Activated T-helper 2 cell treated with anti-CD3 and anti-CD28 coated beads, Interferon-gamma antibody, Interleukin-2, Interleukin-4, amounts not matched to agents 10 μg/mL and 5 μg/mL and 100 μg/mL, durations not matched to agents 14 hours and 24 hours and 36 hours (primary cell): ENCODE measurements at regions not wholly inside any gene's neighbourhood (a gene's known extent, or its start where the extent isn't known, plus 50 kb on each side); places are given as distances from the start of the nearest gene placed in this dataset.
"Not testable (repeated sequence)": the region's sequence is repeated elsewhere in the genome, so short reads cannot be mapped to it uniquely, and the experiment has no call there.

ENCODE experiments used
- DNase-seq: peaks from one replicate; pipeline ENCODE4 v3.0.0; 2021; ENCODE audit warnings: low spot score
- H3K27ac Mint-ChIP-seq: one replicate; pipeline ENCODE4 v1.8.0; 2021; ENCODE audit warnings: mixed read lengths
- H3K27me3 Mint-ChIP-seq: one replicate; pipeline ENCODE4 v1.8.0; 2021; ENCODE audit warnings: low read depth, mixed read lengths
- H3K36me3 Mint-ChIP-seq: one replicate; pipeline ENCODE4 v1.8.0; 2021; ENCODE audit warnings: low read depth, mixed read lengths
- H3K4me1 Mint-ChIP-seq: one replicate; pipeline ENCODE4 v1.8.0; 2021; ENCODE audit warnings: low read depth, mixed read lengths
- H3K4me3 Mint-ChIP-seq: one replicate; pipeline ENCODE4 v1.8.0; 2021; ENCODE audit warnings: low read depth, mild to moderate bottlenecking, moderate library complexity, mixed read lengths
- H3K9me3 Mint-ChIP-seq: one replicate; pipeline ENCODE4 v1.8.0; 2021; ENCODE audit warnings: mixed read lengths
- intact Hi-C: fragments of 100-400 bp; cut with micrococcal nuclease; formaldehyde crosslinking; loops from one replicate; pipeline ENCODE4 v1.15.1; 2023

DNA sequence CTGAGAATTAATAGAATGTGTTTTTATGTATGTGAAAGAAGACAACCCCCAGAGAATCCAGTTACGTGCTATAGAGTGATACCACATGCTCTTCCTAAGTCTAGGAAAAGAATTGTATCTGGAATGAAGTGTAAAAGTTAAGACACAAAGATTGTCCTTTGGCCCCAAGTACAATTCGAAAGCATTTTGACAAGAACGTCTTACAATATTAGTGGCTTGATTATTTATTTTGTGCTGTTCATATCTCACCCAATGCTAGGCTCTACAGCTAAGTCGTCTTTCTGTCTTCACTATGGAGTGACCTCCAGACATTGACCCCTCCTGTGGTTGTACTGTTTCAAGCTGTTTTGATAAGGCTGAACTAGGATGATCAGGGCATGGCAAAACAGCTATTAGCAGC lies 345.7 kb upstream of the C2CD4B start:
- no peak for DNase-seq
- Mint-ChIP-seq H3K27me3 (peaks cover 24% of the 10 kb centered on the region), H3K36me3 (no peaks in the 10 kb centered on the region), H3K9me3 (no peaks in the 10 kb centered on the region), H3K27ac (no peak overlapping the region), H3K4me1 (no peaks in the 10 kb centered on the region), H3K4me3 (no peak overlapping the region)
- intact Hi-C loops, result no loop called here

DNA sequence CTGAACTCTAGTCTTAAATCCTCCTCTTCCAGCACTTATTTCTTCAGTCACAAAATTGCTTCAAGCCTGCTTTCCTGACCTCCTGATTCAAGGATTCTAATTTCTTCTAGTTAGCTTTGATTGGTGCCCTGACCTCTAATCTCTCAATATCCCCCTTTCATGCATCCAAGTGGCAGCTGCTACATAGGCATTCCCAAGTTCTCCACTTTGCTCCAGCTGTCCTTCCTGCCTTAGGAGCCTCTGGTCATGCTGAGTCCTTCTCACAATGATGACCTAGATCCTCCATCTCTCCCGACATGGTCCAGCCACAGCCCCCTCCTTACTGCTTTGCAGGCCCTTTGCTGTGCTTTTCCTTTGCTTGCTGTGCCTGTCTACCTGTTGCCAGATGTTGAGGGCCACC lies 347.8 kb upstream of the C2CD4B start:
- Mint-ChIP-seq H3K27me3 (peaks cover 33% of the 10 kb centered on the region), H3K9me3 (no peaks in the 10 kb centered on the region), H3K4me1 (no peaks in the 10 kb centered on the region), H3K36me3 (no peaks in the 10 kb centered on the region), H3K27ac (no peak overlapping the region), H3K4me3 (no peak overlapping the region)
- intact Hi-C loops, result no loop called here
- no peak for DNase-seq

DNA sequence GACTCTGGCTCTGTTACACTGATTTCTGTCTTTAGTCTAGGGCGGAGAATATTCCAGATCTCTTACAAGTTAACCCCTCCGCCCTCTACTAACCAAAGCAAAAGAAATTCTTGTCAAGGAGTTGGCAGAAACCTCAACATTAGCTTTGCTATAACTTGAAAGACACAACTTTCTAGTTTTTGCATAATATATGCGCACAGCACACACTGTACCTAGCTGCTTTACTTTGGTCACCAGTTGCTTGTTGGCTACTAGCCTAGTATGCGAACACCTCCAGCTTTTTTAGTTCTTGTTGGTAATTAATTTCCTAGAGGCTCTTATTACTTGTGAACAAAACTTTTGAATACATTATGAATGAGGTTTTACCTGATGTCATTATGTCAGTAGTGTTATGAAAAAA lies 348.8 kb upstream of the C2CD4B start:
- H3K4me1 Mint-ChIP-seq, result no peaks in the 10 kb centered on the region
- intact Hi-C loops, result no loop called here
- no peak overlapping the region for H3K27ac Mint-ChIP-seq
- H3K9me3 Mint-ChIP-seq, result no peaks in the 10 kb centered on the region
- H3K27me3 Mint-ChIP-seq, result peaks cover 33% of the 10 kb centered on the region
- H3K4me3 Mint-ChIP-seq, result no peak overlapping the region
- no peaks in the 10 kb centered on the region for H3K36me3 Mint-ChIP-seq
- DNase-seq, result no peak

DNA sequence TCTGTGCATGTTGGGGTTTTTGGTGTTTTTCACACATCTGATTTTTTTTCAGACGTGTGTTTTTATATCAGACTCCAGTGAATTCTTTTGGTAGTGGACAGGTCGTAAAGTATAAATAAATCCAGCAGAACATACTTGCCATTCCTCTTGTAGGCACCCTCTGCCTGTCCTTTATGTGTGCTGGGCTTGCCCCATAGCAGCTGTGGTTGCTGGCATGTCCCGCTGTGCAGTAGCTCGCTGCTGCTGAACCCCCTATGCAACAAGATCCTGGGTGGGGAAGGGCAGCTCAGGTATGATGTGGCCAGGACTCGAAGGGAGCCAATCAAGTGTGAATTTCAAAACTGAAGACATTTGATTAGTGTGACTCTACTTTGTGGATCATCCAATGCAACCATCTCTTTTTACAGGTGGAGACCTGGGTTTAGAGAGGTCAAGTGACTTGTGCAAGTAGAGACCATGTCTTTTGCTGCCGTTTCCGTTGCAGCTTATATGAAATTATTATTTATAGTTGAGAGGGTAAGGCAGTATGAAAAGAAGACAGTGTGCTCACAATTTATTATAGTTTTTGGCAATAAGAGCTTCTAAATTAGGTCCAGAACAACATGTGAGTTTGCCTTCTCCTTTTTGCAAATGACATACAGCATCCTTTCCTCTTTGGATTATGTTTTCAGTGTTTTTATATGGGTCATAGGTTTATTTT lies 350.8 kb upstream of the C2CD4B start:
- no peaks in the 10 kb centered on the region for H3K9me3 Mint-ChIP-seq
- intact Hi-C loops, result no loop called here
- H3K27me3 Mint-ChIP-seq, result peaks cover 36% of the 10 kb centered on the region

DNA sequence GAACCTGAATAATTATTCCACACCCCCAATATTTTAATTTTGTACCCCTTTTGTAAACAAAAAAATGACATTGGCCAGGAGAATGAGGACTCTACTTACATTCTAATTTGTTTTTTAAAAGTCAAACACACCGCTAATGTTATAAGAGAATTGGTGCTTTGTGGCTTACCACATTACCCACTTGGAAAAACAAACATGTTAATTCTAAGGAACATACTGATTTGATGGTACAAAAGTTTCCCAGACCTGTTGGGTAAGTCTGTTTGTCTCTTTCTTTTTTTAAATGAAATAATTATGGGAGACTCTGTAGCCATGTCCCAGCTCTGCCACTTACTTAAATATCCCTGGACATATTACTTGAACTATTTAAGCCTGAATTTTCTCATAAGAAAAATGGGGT lies 352.5 kb upstream of the C2CD4B start:
- Mint-ChIP-seq H3K9me3 (no peaks in the 10 kb centered on the region), H3K4me1 (peaks cover 5% of the 10 kb centered on the region), H3K27ac (no peak overlapping the region), H3K27me3 (peaks cover 42% of the 10 kb centered on the region), H3K4me3 (no peak overlapping the region), H3K36me3 (no peaks in the 10 kb centered on the region)
- DNase-seq, result no peak
- intact Hi-C loops, result no loop called here

More for the DNA sequence above, 350.8 kb upstream of the C2CD4B start:
- H3K4me1 Mint-ChIP-seq, result peaks cover 5% of the 10 kb centered on the region
- no peak overlapping the region for H3K27ac Mint-ChIP-seq
- no peaks in the 10 kb centered on the region for H3K36me3 Mint-ChIP-seq
- no peak for DNase-seq
- no peak overlapping the region for H3K4me3 Mint-ChIP-seq

DNA sequence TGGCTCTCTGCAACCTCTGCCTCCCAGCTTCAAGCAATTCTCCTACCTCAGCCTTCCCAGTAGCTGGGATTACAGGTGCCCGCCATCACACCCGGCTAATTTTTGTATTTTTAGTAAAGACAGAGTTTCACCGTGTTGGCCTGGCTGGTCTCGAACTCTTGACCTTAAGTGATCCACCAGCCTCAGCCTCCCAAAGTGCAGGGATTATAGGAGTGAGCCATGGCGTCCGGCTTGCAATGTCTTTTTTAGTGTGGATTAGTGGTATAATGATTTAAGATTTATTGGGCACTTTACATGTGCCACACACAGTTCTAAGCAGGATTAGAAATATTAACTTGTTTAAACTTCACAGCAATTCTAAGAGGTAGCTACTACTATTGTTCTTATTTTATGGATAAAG lies 353.6 kb upstream of the C2CD4B start:
- H3K4me3 Mint-ChIP-seq, H3K27ac Mint-ChIP-seq, intact Hi-C loops, H3K4me1 Mint-ChIP-seq, DNase-seq, H3K9me3 Mint-ChIP-seq, H3K36me3 Mint-ChIP-seq: not testable (repeated sequence)
- peaks cover 43% of the 10 kb centered on the region for H3K27me3 Mint-ChIP-seq

DNA sequence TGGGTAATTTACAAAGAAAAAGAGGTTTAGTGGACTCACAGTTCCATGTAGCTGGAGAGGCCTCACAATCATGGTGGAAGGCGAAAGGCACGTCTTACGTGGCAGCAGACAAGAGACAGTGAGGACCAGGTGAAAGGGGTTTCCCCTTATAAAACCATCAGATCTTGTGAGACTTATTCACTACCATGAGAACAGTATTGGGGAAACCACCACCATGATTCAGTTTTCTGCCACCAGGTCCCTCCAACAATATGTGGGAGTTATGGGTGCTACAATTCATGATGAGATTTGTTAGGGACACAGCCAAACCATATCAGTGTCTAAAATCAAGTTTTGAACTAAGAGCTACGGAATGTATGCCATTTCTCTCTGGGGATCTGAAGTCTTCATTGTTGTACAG lies 354.8 kb upstream of the C2CD4B start:
- Mint-ChIP-seq H3K36me3 (no peaks in the 10 kb centered on the region), H3K27me3 (peaks cover 36% of the 10 kb centered on the region), H3K9me3 (no peaks in the 10 kb centered on the region), H3K4me3 (no peak overlapping the region), H3K4me1 (peaks cover 5% of the 10 kb centered on the region), H3K27ac (no peak overlapping the region)
- intact Hi-C loops, result no loop called here
- DNase-seq, result no peak

DNA sequence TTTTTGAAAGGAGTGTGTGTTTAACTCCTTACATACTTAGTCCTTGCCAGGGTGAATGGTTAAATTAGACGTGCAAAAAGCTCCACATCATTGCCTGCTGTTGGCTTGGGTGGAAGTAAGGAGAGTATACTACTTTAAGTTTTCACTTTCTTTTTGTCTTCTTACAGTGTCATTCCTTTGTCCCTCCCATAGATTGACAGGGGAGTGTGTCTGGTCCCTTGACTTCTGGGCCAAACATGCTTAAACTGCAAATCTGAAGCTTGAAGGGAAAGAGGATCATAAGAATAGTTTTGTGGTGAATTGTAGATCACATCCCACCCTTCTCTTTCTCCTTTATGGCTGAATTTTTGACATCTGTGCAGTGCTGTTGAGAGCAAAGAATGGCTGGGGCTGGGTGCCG lies 355.8 kb upstream of the C2CD4B start:
- no peak for DNase-seq
- Mint-ChIP-seq H3K27ac (no peak overlapping the region), H3K36me3 (no peaks in the 10 kb centered on the region), H3K4me1 (peaks cover 5% of the 10 kb centered on the region), H3K9me3 (no peaks in the 10 kb centered on the region), H3K27me3 (peaks cover 29% of the 10 kb centered on the region), H3K4me3 (no peak overlapping the region)
- intact Hi-C loops, result no loop called here

DNA sequence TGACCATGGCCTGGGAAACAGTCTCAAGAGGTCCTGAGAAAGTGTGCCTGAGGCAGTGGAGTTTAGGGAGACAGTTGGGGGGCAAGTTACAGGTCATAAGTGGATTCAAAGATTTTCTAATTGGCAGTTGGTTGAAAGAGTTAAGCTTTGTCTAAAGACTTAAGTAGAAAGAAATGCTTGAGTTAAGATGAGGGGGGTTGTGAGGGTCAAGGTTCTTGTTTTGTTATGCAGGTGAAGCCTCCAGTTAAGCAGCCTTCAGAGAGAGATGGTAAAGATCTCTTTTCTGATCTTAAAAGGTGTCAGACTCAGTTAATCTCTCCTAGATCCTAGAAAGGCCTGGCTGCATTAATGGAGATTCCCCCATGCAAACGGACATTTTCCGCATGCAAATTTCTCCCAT lies 356.3 kb upstream of the C2CD4B start:
- Mint-ChIP-seq H3K9me3 (no peaks in the 10 kb centered on the region), H3K27ac (no peak overlapping the region), H3K27me3 (peaks cover 29% of the 10 kb centered on the region), H3K4me3 (no peak overlapping the region), H3K36me3 (no peaks in the 10 kb centered on the region), H3K4me1 (peaks cover 5% of the 10 kb centered on the region)
- intact Hi-C loops, result no loop called here
- no peak for DNase-seq

DNA sequence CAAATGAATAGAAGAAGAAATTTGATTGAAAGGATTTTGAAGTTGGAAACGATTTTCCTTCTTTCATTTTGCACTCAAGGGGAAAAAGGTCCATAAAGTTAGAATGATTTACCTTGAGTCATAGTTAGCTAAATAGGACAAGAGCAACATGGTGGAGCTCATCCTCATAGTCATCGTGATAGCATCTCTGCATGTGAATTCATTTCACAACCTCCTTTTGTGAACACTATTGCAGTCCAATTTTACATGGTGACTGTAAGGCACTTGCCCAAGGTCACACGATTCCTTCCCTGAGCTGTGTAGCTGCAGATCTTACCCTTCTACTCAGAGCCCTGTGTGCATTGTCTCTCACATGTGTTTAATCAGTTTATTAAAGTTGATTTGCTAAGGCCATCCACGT lies 359.8 kb upstream of the C2CD4B start:
- H3K4me1 Mint-ChIP-seq, result peaks cover 4% of the 10 kb centered on the region
- H3K9me3 Mint-ChIP-seq, result no peaks in the 10 kb centered on the region
- no peak overlapping the region for H3K27ac Mint-ChIP-seq
- H3K27me3 Mint-ChIP-seq, result peaks cover 19% of the 10 kb centered on the region
- no peak overlapping the region for H3K4me3 Mint-ChIP-seq
- DNase-seq, result no peak
- H3K36me3 Mint-ChIP-seq, result no peaks in the 10 kb centered on the region
- intact Hi-C loops, result no loop called here

DNA sequence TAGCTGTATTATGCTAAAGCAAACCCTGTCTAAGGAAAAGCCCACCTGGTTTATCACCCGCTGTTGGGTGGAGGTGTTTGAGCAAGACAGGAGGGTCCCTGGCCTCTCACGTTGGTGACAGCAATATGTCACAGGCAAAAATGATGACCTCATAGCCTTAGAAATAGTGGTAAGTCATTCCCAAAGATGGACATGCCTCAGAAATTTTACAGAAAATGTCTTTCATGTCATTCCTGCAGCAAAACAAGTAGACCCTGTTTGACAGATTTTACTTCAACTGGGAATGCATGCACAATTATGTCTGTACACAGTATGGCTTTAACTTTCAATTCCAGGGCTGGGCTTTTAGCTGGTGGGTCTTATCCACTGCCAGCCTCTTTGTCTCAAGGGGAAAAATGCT lies 362.3 kb upstream of the C2CD4B start:
- no peak for DNase-seq
- Mint-ChIP-seq H3K27ac (no peak overlapping the region), H3K9me3 (no peaks in the 10 kb centered on the region), H3K4me3 (no peak overlapping the region), H3K36me3 (no peaks in the 10 kb centered on the region), H3K27me3 (peaks cover 10% of the 10 kb centered on the region), H3K4me1 (no peaks in the 10 kb centered on the region)
- intact Hi-C loops, result no loop called here

DNA sequence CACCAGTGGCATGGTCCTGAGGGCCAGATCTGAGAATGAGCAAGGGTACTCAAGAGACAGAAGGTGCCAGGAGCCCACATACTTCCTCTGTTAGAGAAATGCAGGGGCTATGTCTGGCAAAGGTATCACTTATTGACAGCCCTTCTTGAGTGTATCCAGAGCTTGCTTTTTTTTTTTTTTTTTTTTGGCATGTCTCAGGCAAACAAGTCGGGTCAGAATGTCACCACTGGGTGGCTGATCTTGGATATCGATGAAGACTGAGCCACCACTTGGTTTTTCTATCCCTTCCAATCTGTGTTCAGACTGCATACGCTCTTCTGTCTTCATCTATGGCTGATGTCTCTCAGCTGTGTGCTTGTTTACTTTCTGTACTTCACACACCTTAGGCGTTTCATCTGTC lies 363.4 kb upstream of the C2CD4B start:
- intact Hi-C loops, result no loop called here
- H3K4me1 Mint-ChIP-seq, result no peaks in the 10 kb centered on the region

DNA sequence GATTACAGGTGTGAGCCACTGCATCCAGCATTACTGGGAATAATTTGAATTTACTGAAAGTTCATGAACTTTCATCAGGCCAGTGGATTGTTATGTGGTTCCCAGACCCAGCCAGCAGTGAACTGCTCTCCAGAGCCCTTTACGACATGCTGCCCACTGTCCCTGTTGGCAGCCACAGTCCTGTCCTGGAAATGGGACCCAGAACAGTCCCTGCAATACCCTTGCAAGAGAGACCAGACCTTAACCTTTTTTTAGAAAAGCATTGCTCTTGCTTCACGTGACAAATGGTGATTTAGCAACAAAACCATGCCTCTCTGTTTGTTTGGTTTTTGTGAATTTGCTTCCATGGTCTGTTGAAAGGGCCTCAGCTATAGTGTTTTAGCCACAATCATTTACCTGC lies 367.3 kb upstream of the C2CD4B start:
- intact Hi-C loops, result no loop called here
- Mint-ChIP-seq H3K27ac (no peak overlapping the region), H3K27me3 (peaks cover 2% of the 10 kb centered on the region), H3K4me1 (no peaks in the 10 kb centered on the region), H3K36me3 (no peaks in the 10 kb centered on the region), H3K9me3 (no peaks in the 10 kb centered on the region), H3K4me3 (no peak overlapping the region)
- DNase-seq, result no peak

More for the DNA sequence above, 363.4 kb upstream of the C2CD4B start:
- no peak for DNase-seq
- no peaks in the 10 kb centered on the region for H3K9me3 Mint-ChIP-seq
- H3K27ac Mint-ChIP-seq, result no peak overlapping the region
- no peak overlapping the region for H3K4me3 Mint-ChIP-seq
- peaks cover 4% of the 10 kb centered on the region for H3K27me3 Mint-ChIP-seq
- no peaks in the 10 kb centered on the region for H3K36me3 Mint-ChIP-seq

DNA sequence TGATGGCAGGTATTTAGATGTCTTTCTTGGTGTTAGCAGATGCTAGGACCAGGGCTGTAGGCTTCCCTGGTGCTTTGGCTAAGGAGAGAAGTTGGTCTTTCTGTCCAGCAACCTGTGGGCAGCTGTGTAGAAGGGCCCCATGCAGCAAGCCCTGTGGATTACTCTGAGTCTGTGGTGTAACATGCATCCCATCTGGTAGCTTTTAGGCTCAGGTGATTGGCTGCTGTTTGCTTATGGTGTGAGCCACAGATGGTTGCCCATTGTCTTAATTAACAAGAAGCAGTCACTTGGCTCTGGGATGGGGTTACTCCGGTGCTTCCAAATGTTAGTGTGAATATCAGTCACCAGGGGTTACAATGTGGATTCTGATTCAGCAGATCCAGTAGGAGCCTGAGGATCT lies 368.6 kb upstream of the C2CD4B start:
- Mint-ChIP-seq H3K9me3 (no peaks in the 10 kb centered on the region), H3K27ac (no peak overlapping the region), H3K4me3 (no peak overlapping the region), H3K36me3 (no peaks in the 10 kb centered on the region), H3K27me3 (peaks cover 2% of the 10 kb centered on the region), H3K4me1 (no peaks in the 10 kb centered on the region)
- intact Hi-C loops, result no loop called here
- DNase-seq, result no peak
